ENCODE measurements at regions not wholly inside any gene's neighbourhood (a gene's known extent, or its start where the extent isn't known, plus 50 kb on each side); places are given as distances from the start of the nearest gene placed in this dataset.

- Histone ChIP-seq H3K27ac (ENCODE audit: low read length) (no peak overlapping the region), H4K20me1 (ENCODE audit: insufficient read depth) (no peaks in the 10 kb centered on the region), H3K4me2 (ENCODE audit: low read length) (no peak overlapping the region), H3K79me2 (replicated peaks; ENCODE audit: insufficient read depth, low read length) (no peaks in the 10 kb centered on the region), H3K9me3 (ENCODE audit: low read length) (no peaks in the 10 kb centered on the region), H3F3A (ENCODE audit: insufficient read depth, low read length, poor library complexity, severe bottlenecking) (no peaks in the 10 kb centered on the region), H2AFZ (ENCODE audit: low read depth, low read length) (no peak overlapping the region), H3K9ac (ENCODE audit: low read length) (no peak overlapping the region), H3K9me2 (ENCODE audit: insufficient read depth, low read length) (no peaks in the 10 kb centered on the region), H3K27me3 (ENCODE audit: insufficient read depth, low read depth, low read length) (no peaks in the 10 kb centered on the region), H3K36me3 (ENCODE audit: insufficient read depth, low read length) (no peaks in the 10 kb centered on the region), H3K4me3 (ENCODE audit: low read length) (no peak overlapping the region)
- TF ChIP-seq POLR2AphosphoS5 (IDR thresholded peaks at IDR 0.05) (no peak), TAF1 (IDR thresholded peaks at IDR 0.05; ENCODE audit: low read depth) (no peak), CTCF (IDR thresholded peaks at IDR 0.05; ENCODE audit: poor library complexity, severe bottlenecking) (no peak), EZH2 (IDR thresholded peaks at IDR 0.05; ENCODE audit: borderline replicate concordance, insufficient read depth, low read length, poor library complexity, severe bottlenecking) (no peak), SMC3 (conservative IDR thresholded peaks at IDR 0.05; ENCODE audit: poor library complexity) (no peak)
Measured at GRCh38 chr1:50354813-50355212, 68.4 kb downstream of the DMRTA2 start.

DNA sequence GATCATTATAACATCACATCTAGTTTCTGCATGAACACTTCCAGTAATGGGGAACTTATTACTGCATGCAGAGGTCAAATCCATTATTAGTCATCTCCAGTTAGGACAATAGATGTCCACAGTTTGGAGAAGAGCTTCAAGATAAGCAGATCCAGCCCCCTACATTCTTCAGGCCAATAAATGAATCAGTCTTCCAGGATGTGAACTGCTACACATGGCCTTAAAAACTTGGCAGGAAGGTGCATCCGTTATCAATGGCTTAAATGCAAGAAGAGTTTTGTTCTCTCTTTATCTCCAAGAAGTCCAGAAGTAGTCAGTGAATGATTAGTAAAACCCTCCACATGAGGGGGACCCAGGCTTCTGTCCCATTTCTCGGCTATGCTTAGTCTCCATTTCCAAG is 70.8 kb downstream of the DMRTA2 start:
- Histone ChIP-seq H3K36me3 (ENCODE audit: insufficient read depth, low read length) (no peaks in the 10 kb centered on the region), H3K79me2 (replicated peaks; ENCODE audit: insufficient read depth, low read length) (no peaks in the 10 kb centered on the region), H3K4me2 (ENCODE audit: low read length) (no peak overlapping the region), H3K9me2 (ENCODE audit: insufficient read depth, low read length) (no peaks in the 10 kb centered on the region), H3K27ac (ENCODE audit: low read length) (no peak overlapping the region), H2AFZ (ENCODE audit: low read depth, low read length) (no peak overlapping the region), H3K4me3 (ENCODE audit: low read length) (no peak overlapping the region), H4K20me1 (ENCODE audit: insufficient read depth) (no peaks in the 10 kb centered on the region), H3F3A (ENCODE audit: insufficient read depth, low read length, poor library complexity, severe bottlenecking) (no peaks in the 10 kb centered on the region), H3K27me3 (ENCODE audit: insufficient read depth, low read depth, low read length) (no peaks in the 10 kb centered on the region), H3K9me3 (ENCODE audit: low read length) (no peaks in the 10 kb centered on the region), H3K9ac (ENCODE audit: low read length) (no peak overlapping the region)
- TF ChIP-seq, protein P1, sequence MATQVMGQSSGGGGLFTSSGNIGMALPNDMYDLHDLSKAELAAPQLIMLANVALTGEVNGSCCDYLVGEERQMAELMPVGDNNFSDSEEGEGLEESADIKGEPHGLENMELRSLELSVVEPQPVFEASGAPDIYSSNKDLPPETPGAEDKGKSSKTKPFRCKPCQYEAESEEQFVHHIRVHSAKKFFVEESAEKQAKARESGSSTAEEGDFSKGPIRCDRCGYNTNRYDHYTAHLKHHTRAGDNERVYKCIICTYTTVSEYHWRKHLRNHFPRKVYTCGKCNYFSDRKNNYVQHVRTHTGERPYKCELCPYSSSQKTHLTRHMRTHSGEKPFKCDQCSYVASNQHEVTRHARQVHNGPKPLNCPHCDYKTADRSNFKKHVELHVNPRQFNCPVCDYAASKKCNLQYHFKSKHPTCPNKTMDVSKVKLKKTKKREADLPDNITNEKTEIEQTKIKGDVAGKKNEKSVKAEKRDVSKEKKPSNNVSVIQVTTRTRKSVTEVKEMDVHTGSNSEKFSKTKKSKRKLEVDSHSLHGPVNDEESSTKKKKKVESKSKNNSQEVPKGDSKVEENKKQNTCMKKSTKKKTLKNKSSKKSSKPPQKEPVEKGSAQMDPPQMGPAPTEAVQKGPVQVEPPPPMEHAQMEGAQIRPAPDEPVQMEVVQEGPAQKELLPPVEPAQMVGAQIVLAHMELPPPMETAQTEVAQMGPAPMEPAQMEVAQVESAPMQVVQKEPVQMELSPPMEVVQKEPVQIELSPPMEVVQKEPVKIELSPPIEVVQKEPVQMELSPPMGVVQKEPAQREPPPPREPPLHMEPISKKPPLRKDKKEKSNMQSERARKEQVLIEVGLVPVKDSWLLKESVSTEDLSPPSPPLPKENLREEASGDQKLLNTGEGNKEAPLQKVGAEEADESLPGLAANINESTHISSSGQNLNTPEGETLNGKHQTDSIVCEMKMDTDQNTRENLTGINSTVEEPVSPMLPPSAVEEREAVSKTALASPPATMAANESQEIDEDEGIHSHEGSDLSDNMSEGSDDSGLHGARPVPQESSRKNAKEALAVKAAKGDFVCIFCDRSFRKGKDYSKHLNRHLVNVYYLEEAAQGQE (IDR thresholded peaks at IDR 0.05; ENCODE audit: borderline replicate concordance): no peak
- TF ChIP-seq TAF1 (IDR thresholded peaks at IDR 0.05; ENCODE audit: low read depth) (no peak), SMC3 (conservative IDR thresholded peaks at IDR 0.05; ENCODE audit: poor library complexity) (no peak)

- Histone ChIP-seq H3K4me3 (ENCODE audit: low read length) (no peak overlapping the region), H3K4me2 (ENCODE audit: low read length) (no peak overlapping the region), H3K79me2 (replicated peaks; ENCODE audit: insufficient read depth, low read length) (no peaks in the 10 kb centered on the region), H3K9me2 (ENCODE audit: insufficient read depth, low read length) (no peaks in the 10 kb centered on the region), H3K36me3 (ENCODE audit: insufficient read depth, low read length) (no peaks in the 10 kb centered on the region), H2AFZ (ENCODE audit: low read depth, low read length) (no peak overlapping the region), H3K27ac (ENCODE audit: low read length) (no peak overlapping the region), H4K20me1 (ENCODE audit: insufficient read depth) (no peaks in the 10 kb centered on the region), H3K27me3 (ENCODE audit: insufficient read depth, low read depth, low read length) (no peaks in the 10 kb centered on the region), H3F3A (ENCODE audit: insufficient read depth, low read length, poor library complexity, severe bottlenecking) (no peaks in the 10 kb centered on the region), H3K9ac (ENCODE audit: low read length) (no peak overlapping the region), H3K9me3 (ENCODE audit: low read length) (no peaks in the 10 kb centered on the region)
- no peak for TF ChIP-seq EP300 (conservative IDR thresholded peaks at IDR 0.05; ENCODE audit: poor library complexity, severe bottlenecking)
- TF ChIP-seq EZH2 (IDR thresholded peaks at IDR 0.05; ENCODE audit: borderline replicate concordance, insufficient read depth, low read length, poor library complexity, severe bottlenecking): no peak
- TF ChIP-seq, protein P1 (IDR thresholded peaks at IDR 0.05; ENCODE audit: borderline replicate concordance): no peak
- TF ChIP-seq CTCF (IDR thresholded peaks at IDR 0.05; ENCODE audit: poor library complexity, severe bottlenecking): no peak
- no peak for TF ChIP-seq RAD21 (conservative IDR thresholded peaks at IDR 0.05)
- no peak for TF ChIP-seq POLR2AphosphoS5 (IDR thresholded peaks at IDR 0.05)
- no peak for TF ChIP-seq TAF1 (IDR thresholded peaks at IDR 0.05; ENCODE audit: low read depth)
- no peak for TF ChIP-seq SMC3 (conservative IDR thresholded peaks at IDR 0.05; ENCODE audit: poor library complexity)
Measured at GRCh38 chr1:50350868-50351267, 72.4 kb downstream of the DMRTA2 start.
